GM12878 (cell line): ENCODE measurements at regions not wholly inside any gene's neighbourhood (a gene's known extent, or its start where the extent isn't known, plus 50 kb on each side); places are given as distances from the start of the nearest gene placed in this dataset.

Experiments
- ATAC-seq: fragments of 200-7000 bp; cut with Tn5 transposase; 3 replicates; pipeline ENCODE4 v1.9.1; 2020; ENCODE audit warnings: mild to moderate bottlenecking, moderate library complexity
- BruUV-seq: library from RNA; stranded (reverse); fragments of 400-500 nt; replicated peaks from 2 replicates; lab custom pipeline; 2021; lab: Mats Ljungman, UMichigan
- CTCF ChIA-PET: fragments of 300-600 bp; sonication (Branson Sonifier 250); formaldehyde crosslinking; extraction: SDS; loops from one replicate; lab custom pipeline; 2021; ENCODE audit warnings: inconsistent platforms; lab: Yijun Ruan, JAX
- POLR2A ChIA-PET: fragments of 350-600 bp; formaldehyde crosslinking; extraction: SDS; loops from one replicate; lab custom pipeline; 2021; ENCODE audit warnings: inconsistent platforms; lab: Charles Lee
- RAD21 ChIA-PET: fragments of 300-600 bp; sonication (Branson Sonifier 250); formaldehyde crosslinking; loops from one replicate; lab custom pipeline; 2023; ENCODE audit warnings: antibody characterized with exemption; ENCODE audit not compliant: unreplicated experiment; lab: Charles Lee
- SMC1A ChIA-PET: fragments of 300-600 bp; sonication (Branson Sonifier 250); formaldehyde crosslinking; loops from one replicate; lab custom pipeline; 2023; ENCODE audit not compliant: unreplicated experiment, uncharacterized antibody; lab: Charles Lee
- DNase-seq: peaks from one replicate; pipeline ENCODE4 v3.0.0-alpha.2; 2011; ENCODE audit warnings: low read depth, low spot score
- FAIRE-seq: peaks from 3 replicates; lab custom pipeline; 2011; peaks lifted over from hg19 to GRCh38; lab: Jason Lieb, UNC
- H2AFZ ChIP-seq: 2 replicates; pipeline ENCODE4 v1.6.0; 2011; ENCODE audit warnings: low read depth, low read length, control low read depth; ENCODE audit not compliant: control insufficient read depth
- H3K27ac ChIP-seq: 2 replicates; pipeline ENCODE4 v1.5.1; 2011; ENCODE audit warnings: control low read depth; ENCODE audit not compliant: control insufficient read depth, insufficient read depth
- H3K27me3 ChIP-seq, 2 experiments: replicated peaks in 1 of 2; 2 replicates each; pipeline versions ENCODE4 v1.6.0 to v1.6.1; 2011; ENCODE audit warnings: low read length in 1 of 2; ENCODE audit not compliant: control insufficient read depth in 2 of 2, insufficient read depth in 2 of 2
- H3K36me3 ChIP-seq, 2 experiments: 2 replicates each; pipeline ENCODE4 v1.5.1; 2011; ENCODE audit warnings: low read length in 1 of 2; ENCODE audit not compliant: control insufficient read depth in 2 of 2, insufficient read depth in 2 of 2
- H3K4me1 ChIP-seq: 2 replicates; pipeline ENCODE4 v1.6.1; 2011; ENCODE audit warnings: mild to moderate bottlenecking, low read length, moderate library complexity, mixed read lengths; ENCODE audit not compliant: control insufficient read depth, insufficient read depth
- H3K4me2 ChIP-seq: 2 replicates; pipeline ENCODE4 v1.6.0; 2011; ENCODE audit warnings: control low read depth; ENCODE audit not compliant: control insufficient read depth, insufficient read depth
- H3K4me3 ChIP-seq: fragments of 200-600 bp; sonication (generic); 2 replicates; pipeline ENCODE4 v1.5.1; 2016
- H3K79me2 ChIP-seq: 2 replicates; pipeline ENCODE4 v1.6.0; 2011; ENCODE audit warnings: low read length; ENCODE audit not compliant: control insufficient read depth, insufficient read depth
- H3K9ac ChIP-seq: 2 replicates; pipeline ENCODE4 v1.8.0; 2011; ENCODE audit warnings: low read length, control low read depth, mixed read lengths; ENCODE audit not compliant: control insufficient read depth, insufficient read depth
- H3K9me3 ChIP-seq: replicated peaks from 3 replicates; pipeline ENCODE4 v1.5.1; 2011; ENCODE audit warnings: mild to moderate bottlenecking, low read length; ENCODE audit not compliant: control insufficient read depth, insufficient read depth
- H4K20me1 ChIP-seq: 2 replicates; pipeline ENCODE4 v1.6.0; 2011; ENCODE audit not compliant: control insufficient read depth, insufficient read depth
- EED ChIP-seq: sonication (generic); IDR thresholded peaks from 2 replicates; pipeline ENCODE4 v1.6.1; 2016; ENCODE audit warnings: antibody characterized with exemption, low read depth
- FOXM1 ChIP-seq: IDR thresholded peaks from 2 replicates; pipeline ENCODE4 v1.6.1; 2012; ENCODE audit warnings: low read depth, mild to moderate bottlenecking, inconsistent platforms, low read length, moderate library complexity
- IKZF1 ChIP-seq: fragments of 450-650 bp; conservative IDR thresholded peaks from 2 replicates; pipeline ENCODE4 v1.6.1; 2017; ENCODE audit warnings: antibody characterized with exemption, mild to moderate bottlenecking
- IRF4 ChIP-seq: IDR thresholded peaks from 2 replicates; pipeline ENCODE4 v1.6.1; 2011; ENCODE audit warnings: low read depth, low read length
- NBN ChIP-seq: fragments of 450-650 bp; IDR thresholded peaks from 2 replicates; pipeline ENCODE4 v1.6.1; 2016
- SREBF2 ChIP-seq: IDR thresholded peaks from 2 replicates; pipeline ENCODE4 v1.6.1; 2012; ENCODE audit warnings: mild to moderate bottlenecking, low read length
- WGBS: methylation state at CpG from one replicate; pipeline ENCODE4 v1.1.6; 2016; ENCODE audit warnings: low lambda C conversion rate; ENCODE audit not compliant: insufficient replicate concordance, insufficient coverage; ENCODE audit errors: missing lambda C conversion rate; 5-methylcytosine and 5-hydroxymethylcytosine counted together
- in situ Hi-C: fragments of 300-500 bp; cut with MboI; formaldehyde crosslinking; loops from 9 replicates; pipeline ENCODE4 v1.14.3; 2018; ENCODE audit warnings: mixed read lengths
- intact Hi-C: fragments of 100-400 bp; cut with micrococcal nuclease; formaldehyde crosslinking; loops from one replicate; pipeline ENCODE4 v1.14.2; 2022; ENCODE audit not compliant: unreplicated experiment
- TF ChIP-seq, protein P1 (sequence below): IDR thresholded peaks from 2 replicates; pipeline ENCODE4 v1.6.1; 2011; ENCODE audit warnings: borderline replicate concordance, low read depth, mild to moderate bottlenecking, moderate library complexity, mixed read lengths, low read length; ENCODE audit not compliant: insufficient read depth; ENCODE audit errors: extremely low read length
- TF ChIP-seq, protein P2 (sequence below): fragments of 450-650 bp; IDR thresholded peaks from 2 replicates; pipeline ENCODE4 v1.6.1; 2017; ENCODE audit warnings: mild to moderate bottlenecking
- TF ChIP-seq, protein P3 (sequence below): IDR thresholded peaks from 2 replicates; pipeline ENCODE4 v1.6.1; 2011; ENCODE audit warnings: low read depth, low read length, improper control_type of control experiment, borderline replicate concordance
- TF ChIP-seq, protein P4 (sequence below): IDR thresholded peaks from 2 replicates; pipeline ENCODE4 v1.6.1; 2012; ENCODE audit warnings: low read length, inconsistent platforms

DNA sequence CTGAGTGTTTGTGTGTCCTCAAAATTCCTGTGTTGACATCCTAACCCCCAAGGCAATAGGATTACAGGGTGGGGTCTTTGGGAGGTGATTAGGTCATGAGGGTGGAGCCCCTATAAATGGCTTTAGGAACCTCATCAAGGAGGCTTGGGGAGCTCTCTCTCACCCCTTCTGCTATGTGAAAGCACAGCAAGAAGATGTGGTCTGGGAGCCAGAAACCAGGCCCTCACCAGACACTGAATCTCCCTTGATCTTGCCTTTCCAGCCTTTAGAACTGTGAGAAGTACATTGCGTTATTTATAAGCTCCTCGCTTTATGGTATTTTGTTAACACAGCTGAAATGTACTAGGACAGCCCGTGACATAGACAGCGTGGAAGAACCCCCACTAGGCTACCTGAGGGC lies 712.0 kb upstream of the SGCG start (continued):
- TF ChIP-seq, protein P1, sequence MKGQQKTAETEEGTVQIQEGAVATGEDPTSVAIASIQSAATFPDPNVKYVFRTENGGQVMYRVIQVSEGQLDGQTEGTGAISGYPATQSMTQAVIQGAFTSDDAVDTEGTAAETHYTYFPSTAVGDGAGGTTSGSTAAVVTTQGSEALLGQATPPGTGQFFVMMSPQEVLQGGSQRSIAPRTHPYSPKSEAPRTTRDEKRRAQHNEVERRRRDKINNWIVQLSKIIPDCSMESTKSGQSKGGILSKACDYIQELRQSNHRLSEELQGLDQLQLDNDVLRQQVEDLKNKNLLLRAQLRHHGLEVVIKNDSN, result no peak
- TF ChIP-seq FOXM1 (no peak), NBN (no peak), IRF4 (no peak)
- TF ChIP-seq, protein P2, sequence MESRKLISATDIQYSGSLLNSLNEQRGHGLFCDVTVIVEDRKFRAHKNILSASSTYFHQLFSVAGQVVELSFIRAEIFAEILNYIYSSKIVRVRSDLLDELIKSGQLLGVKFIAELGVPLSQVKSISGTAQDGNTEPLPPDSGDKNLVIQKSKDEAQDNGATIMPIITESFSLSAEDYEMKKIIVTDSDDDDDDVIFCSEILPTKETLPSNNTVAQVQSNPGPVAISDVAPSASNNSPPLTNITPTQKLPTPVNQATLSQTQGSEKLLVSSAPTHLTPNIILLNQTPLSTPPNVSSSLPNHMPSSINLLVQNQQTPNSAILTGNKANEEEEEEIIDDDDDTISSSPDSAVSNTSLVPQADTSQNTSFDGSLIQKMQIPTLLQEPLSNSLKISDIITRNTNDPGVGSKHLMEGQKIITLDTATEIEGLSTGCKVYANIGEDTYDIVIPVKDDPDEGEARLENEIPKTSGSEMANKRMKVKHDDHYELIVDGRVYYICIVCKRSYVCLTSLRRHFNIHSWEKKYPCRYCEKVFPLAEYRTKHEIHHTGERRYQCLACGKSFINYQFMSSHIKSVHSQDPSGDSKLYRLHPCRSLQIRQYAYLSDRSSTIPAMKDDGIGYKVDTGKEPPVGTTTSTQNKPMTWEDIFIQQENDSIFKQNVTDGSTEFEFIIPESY, result no peak

DNA sequence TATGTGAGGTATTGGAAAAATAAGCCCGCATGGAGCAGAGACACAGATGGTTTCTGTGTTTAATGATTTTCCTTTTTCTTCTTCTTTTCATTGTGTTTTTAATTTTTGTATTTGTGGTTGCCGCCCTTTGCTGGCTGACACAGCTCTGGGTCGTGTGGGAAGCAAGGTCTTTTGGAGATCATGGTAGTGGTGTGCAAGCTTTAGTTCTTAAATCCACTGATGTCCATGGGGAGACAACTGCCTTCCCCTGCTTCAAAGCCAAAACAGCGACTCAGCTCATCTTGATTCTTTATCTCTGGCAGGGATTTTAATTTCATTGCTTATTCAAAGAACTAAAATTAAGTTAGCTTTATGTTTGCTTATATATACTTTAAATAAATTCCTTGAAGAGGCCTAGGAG lies 711.3 kb upstream of the SGCG start:
- in situ Hi-C loops, result no loop called here
- H4K20me1 ChIP-seq, result no peaks in the 10 kb centered on the region
- FAIRE-seq (no peak), DNase-seq (no peak), ATAC-seq (no peak)
- H3K36me3 ChIP-seq, result no peaks in the 10 kb centered on the region
- POLR2A ChIA-PET, result no interaction called here
- H3K4me2 ChIP-seq, result no peak overlapping the region
- no TSS peak for BruUV-seq
- no peak overlapping the region for H3K4me3 ChIP-seq
- intact Hi-C loops, result no loop called here
- no peak overlapping the region for H3K9ac ChIP-seq
- no peaks in the 10 kb centered on the region for H3K79me2 ChIP-seq
- H3K27me3 ChIP-seq, result no peaks in the 10 kb centered on the region
- RAD21 ChIA-PET, result no interaction called here
- TF ChIP-seq, protein P3, sequence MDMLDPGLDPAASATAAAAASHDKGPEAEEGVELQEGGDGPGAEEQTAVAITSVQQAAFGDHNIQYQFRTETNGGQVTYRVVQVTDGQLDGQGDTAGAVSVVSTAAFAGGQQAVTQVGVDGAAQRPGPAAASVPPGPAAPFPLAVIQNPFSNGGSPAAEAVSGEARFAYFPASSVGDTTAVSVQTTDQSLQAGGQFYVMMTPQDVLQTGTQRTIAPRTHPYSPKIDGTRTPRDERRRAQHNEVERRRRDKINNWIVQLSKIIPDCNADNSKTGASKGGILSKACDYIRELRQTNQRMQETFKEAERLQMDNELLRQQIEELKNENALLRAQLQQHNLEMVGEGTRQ, result no peak
- no peak for TF ChIP-seq SREBF2
- TF ChIP-seq, protein P4, sequence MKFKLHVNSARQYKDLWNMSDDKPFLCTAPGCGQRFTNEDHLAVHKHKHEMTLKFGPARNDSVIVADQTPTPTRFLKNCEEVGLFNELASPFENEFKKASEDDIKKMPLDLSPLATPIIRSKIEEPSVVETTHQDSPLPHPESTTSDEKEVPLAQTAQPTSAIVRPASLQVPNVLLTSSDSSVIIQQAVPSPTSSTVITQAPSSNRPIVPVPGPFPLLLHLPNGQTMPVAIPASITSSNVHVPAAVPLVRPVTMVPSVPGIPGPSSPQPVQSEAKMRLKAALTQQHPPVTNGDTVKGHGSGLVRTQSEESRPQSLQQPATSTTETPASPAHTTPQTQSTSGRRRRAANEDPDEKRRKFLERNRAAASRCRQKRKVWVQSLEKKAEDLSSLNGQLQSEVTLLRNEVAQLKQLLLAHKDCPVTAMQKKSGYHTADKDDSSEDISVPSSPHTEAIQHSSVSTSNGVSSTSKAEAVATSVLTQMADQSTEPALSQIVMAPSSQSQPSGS, result no peak
- TF ChIP-seq, protein P1, result no peak
- no peak for TF ChIP-seq EED
- TF ChIP-seq IKZF1, result no peak
- no peaks in the 10 kb centered on the region for H3K4me1 ChIP-seq
- H3K9me3 ChIP-seq, result no peaks in the 10 kb centered on the region; the same call in 2 of the 3 replicates
- no peak overlapping the region for H3K27ac ChIP-seq
- 44% methylated on average over 4 of the region's 4 CpGs for WGBS
- H2AFZ ChIP-seq, result no peak overlapping the region
- CTCF ChIA-PET, result interaction anchor here (0.9 kb wide), 1 partner anchor 27 kb away, joined by 3 read pairs; no protein-coding TSS in a partner anchor
- SMC1A ChIA-PET, result no interaction called here
